ENCODE measurements at regions not wholly inside any gene's neighbourhood (a gene's known extent, or its start where the extent isn't known, plus 50 kb on each side); places are given as distances from the start of the nearest gene placed in this dataset.

GRCh38 chr10:44161184-44161583 is 223.7 kb downstream of the CXCL12 start:
- TF ChIP-seq CTCF (IDR thresholded peaks at IDR 0.05): no peak
- TF ChIP-seq POLR2AphosphoS5 (IDR thresholded peaks at IDR 0.05): no peak
- TF ChIP-seq POLR2A (IDR thresholded peaks at IDR 0.05): no peak
